ENCODE measurements at regions not wholly inside any gene's neighbourhood (a gene's known extent, or its start where the extent isn't known, plus 50 kb on each side); places are given as distances from the start of the nearest gene placed in this dataset.
A peak's percentile ranks its signal among the peaks of the same experiment; 100 is the strongest.
"Not testable (repeated sequence)": the region's sequence is repeated elsewhere in the genome, so short reads cannot be mapped to it uniquely, and the experiment has no call there.

DNA sequence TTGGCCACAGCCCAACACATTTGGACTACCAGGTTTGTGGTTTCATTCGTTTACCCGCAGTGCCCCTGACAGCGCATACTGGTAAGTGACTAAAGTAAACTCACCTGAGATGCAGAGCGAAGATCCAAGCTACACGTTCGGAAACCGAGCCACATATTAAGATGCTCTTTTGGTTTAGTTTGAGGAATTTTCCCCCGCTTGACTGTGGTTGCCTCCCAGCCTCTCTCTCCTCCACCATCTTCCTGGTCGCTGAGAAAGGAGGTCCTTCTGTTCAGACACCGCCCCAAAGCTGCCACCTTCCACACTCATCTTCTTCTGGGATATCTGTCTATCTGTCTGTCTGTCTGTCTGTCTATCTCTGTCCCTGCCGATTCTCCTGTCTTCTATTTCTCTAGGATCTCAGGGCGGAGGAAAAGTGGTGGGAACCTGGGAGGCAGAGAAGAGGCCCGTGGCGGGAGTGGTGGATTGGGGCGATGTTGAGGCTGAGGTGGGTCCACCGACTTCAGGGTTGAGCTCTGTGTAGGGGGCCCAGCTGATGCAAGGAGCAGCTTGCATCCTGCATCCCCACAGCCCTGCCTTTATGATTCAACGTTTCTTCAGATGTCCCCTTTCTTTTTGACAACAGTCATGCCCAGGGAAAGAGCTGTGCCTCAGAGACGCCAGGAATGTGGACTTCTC, 196.9 kb upstream of the ZNF184 start:
- no peak for DNase-seq (ENCODE audit: low read depth)

DNA sequence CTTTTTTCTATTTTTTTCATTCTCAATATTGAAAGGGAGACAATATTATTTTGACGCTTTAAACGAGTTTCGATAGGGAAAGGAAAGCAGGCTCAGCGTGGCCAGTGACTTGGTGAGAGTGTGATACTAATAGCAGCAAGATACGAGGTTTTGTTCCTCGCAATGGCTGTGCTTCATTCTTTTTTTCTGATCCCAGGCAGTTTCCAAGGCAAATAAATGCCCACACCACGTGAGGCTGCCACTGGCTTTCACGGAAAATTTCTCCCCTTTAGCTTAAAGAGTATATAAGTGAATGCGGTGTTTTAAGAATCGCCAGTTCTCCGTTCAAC, 196.4 kb upstream of the ZNF184 start:
- peak; percentile 37 for DNase-seq (ENCODE audit: low read depth)

DNA sequence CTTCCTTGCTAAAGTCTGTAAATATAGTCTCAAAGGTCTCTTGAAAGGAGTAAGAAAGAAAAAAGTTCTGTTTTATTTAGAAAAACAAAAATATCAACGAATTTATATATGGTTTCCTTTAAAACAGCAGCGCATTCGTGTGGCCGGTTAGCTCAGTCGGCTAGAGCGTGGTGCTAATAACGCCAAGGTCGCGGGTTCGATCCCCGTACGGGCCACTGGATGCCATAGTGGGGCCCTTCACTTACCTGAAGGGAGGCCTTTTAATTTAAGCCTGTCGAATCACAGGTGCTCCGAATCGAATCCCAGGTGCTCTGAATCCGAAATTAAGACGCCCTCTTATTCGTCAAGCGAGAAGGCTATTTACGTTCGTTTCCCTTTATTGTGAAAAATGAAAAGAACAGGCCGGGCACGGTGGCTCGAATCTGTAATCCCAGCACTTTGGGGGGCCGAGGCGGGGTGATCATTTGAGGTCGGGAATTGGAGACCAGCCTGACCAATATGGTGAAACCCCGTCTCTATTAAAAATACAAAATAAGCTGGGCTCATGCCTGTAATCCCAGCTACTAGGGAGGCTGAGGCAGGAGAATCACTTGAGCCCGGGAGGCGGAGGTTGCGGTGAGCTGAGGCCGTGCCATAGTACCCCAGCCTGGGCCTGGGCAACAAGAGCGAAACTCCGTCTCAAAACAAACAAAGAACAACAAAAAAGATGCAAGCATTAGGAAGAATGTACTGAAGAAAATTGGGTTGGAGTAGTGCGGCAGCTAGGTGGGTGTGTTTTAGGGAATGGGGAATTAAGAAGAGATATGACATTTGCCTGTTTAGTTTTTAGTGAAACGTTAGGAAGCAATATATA, 195.8 kb upstream of the ZNF184 start:
- DNase-seq (ENCODE audit: low read depth) = peak; percentile 74

DNA sequence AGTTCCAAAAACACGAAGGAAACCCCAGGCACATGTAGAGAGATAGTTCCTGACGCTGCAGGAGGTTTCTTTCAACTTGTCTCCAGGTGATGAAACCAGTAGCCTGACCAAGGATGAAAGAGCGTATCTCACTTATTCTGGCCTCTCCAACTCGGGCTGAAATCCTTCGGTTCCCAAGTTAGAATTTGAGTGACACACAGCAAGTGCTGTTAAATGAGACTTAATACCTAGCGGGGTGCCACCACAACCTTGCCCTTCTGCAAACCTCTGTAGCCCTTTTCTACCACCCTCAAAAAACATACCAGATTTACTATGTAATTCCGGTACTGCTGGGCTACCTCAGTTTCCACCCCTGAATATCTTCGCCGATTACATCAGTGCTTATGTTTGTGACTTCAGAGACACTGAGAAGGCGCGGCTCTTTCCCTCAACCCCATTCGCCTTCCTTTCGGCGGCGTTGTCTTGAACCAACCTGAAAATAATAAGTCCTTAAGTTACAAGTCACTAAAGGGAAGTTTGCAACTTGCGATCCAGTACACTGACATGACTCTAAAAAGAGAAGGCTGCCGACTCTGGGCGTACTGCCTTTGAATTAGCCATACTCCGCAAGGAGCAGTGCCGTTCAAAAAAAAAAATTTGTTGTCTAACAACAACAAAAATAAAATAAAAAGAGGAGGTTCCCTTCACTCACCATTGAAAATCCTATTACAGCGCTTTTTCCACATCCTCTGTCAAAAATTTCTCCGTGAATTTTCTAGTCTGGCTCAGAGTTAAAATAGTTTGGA, 194.9 kb upstream of the ZNF184 start:
- DNase-seq (ENCODE audit: low read depth) = peak; percentile 38

DNA sequence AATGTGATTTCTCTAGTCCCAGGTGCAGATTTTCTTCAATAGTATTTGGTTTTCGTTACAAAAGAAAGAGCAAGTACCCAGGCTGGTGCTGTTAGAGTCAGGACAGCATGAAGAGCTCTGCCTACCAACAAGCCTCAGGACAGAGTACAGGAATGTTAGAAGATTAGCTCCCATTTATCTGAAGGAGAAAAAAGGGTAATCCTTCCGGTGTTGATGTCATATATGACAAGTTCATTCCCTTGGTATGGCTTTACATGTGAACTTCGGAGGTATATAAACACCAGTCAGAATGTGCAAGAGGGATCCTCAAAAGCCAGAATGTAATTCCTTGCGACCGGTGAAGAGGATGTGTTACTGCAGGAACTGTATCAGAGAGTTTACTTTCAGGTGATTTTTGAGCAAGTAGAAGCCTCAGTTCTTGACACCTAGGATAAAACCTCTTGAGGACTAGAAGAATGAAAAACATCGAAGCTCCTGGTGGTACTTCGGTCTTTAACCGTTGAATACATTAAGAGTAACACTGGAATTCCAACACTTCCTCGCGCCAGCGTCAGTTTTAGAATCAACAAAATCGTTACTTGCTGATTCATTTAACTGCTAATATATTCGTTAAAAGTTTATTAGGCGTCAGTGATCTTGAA, 194.2 kb upstream of the ZNF184 start:
- no peak for DNase-seq (ENCODE audit: low read depth)

DNA sequence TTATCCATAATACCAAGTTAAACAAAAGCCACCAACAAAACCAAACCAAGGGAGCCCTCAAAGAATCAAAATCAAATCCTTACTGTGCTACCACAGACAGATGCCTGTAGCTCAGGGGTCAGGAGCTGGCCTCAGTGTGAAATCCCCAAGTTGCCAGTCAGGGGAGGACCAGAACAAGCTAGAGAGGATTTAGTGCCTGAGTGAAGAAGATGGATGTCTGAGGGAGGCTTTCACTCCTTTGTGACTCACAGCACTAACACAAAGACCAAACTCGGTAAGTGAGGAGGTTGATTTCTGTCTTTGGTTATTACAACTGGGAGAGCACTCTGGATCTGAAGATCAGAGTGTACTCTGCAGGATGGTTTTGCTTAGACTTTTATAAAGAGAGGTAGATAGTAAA, 189.9 kb upstream of the ZNF184 start:
- no peak for DNase-seq (ENCODE audit: low read depth)

DNA sequence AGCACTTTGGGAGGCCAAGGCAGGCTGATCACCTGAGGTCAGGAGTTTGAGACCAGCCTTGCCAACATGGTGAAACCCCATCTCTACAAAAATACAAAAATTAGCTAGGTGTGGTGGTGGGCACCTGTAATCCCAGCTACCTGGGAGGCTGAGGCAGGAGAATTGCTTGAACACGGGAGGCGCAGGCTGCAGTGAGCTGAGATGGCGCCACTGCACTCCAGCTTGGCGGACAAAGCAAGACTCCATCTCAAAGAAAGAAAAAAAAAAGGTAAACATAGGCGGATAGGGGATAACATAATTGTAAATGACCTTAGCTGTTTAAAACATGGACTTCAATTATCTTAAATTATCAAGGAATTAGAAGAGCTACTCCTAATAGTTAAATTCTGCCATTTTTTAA, 189.3 kb upstream of the ZNF184 start:
- not testable (repeated sequence) for DNase-seq (ENCODE audit: low read depth)

DNA sequence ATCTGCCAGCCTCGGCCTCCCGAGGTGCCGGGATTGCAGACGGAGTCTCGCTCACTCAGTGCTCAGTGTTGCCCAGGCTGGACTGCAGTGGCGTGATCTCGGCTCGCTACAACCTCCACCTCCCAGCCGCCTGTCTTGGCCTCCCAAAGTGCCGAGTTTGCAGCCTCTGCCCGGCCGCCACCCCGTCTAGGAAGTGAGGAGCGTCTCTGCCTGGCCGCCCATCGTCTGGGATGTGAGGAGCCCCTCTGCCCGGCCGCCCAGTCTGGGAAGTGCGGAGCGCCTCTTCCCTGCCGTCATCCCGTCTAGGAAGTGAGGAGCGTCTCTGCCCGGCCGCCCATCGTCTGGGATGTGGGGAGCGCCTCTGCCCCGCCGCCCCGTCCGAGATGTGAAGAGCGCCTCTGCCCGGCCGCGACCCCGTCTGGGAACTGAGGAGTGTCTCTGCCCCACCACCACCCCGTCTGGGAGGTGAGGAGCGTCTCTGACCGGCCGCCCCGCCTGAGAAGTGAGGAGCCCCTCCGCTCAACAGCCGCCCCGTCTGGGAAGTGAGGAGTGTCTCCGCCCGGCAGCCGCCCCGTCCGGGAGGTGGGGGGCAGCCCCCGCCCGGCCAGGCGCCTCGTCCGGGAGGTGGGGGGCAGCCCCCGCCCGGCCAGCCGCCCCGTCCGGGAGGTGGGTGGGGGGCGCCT, 180.4 kb upstream of the ZNF184 start:
- DNase-seq (ENCODE audit: low read depth) = not testable (repeated sequence)

DNA sequence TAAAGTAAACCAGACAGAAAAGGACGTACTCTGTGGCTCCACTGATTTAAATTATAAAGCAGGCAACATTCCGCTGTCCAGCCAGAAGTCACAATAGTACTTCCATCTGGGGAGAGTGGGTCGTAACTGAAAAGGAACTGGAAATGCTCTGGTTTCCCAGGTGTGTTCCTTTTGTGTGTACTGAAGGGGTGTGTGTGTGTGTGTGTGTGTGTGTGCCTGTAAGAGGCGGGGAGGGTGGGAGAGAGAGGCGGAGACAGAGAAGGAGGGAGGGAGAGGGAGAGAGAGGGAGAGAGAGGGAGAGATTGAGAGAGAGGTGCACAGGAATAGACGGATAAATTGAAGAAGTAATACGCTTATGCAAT, 178.4 kb upstream of the ZNF184 start:
- peak; percentile 50 for DNase-seq (ENCODE audit: low read depth)

DNA sequence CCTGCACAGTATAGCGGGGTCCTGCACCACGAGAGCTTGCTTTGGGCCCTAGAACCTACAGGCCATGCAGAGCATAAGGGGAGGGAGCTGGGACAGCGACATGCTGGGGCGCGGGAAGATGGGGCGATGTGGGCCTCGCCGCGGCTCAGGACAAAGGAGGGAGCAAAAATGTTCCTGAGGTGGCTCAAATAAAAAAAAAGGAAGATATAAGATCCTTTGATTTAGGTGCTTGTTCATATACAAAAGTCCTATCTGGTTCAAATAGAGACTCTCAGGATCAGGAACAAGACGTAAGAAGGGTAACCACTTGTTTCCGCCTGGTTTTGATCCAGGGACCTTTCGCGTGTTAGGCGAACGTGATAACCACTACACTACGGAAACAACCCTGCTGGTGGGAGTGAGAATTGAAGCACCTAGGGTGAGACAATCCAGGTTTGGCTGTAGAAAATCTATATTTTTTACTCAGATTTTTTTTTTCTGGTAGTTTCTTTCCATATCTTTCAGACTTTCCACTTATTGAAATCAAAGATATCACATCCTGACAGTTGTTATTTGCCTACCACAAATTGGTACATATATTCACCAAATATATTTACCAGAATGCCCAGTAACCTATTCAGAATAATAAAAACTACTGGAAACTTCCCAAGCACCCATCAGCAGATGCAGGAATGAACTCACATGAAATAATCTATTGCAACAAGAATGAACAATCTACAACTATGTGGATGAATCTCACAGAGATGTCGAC, 177.9 kb upstream of the ZNF184 start:
- DNase-seq (ENCODE audit: low read depth) = peak; percentile 88

DNA sequence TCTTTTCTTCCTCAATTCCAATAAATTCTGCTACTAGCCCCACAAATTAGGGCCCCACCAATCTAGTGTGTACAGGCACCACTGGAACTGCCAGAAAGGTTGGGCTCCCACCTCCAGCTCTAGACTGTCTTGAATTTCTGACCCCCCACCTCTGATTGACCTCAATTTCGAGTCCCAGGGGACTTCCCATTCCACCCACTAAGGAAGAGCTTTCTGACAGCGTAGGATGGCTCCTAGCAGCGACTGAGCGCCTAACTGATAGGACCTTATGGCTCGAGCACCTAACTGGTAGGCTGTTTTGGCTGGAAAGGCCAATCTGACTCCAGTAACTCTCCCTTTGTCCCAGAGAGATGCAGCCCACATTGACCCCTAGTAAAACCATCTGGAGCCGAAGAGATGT, 171.6 kb upstream of the ZNF184 start:
- no peak for DNase-seq (ENCODE audit: low read depth)

DNA sequence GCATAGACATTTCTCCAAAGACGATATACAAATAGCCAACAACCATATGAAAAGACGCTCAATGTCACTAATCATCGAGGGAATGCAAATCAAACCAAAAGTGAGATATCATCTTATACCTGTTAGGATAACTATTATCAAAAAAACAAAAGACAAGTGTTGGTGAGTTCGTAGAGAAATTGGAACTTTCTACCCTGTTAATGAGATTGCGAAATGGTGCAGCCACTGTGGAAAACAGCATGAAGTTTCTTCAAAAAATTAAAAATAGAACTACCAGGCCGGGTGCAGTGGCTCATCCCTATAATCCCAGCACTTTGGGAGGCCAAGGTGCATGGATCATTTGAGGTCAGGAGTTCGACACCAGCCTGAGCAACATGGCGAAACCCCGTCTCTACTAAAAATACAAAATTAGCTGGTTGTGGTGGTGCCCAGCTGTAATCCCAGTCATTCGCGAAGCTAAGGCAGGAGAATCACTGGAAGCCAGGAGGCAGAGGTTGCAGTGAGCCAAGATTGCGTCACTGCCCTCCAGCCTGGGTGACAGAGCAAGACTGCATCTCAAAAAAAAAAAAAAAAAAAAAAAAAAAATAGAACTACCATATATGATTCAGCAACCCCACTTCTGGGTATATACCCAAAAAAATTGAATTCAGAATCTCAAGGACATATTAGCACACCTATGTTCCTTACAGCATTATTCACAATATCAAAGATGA, 170.0 kb upstream of the ZNF184 start:
- DNase-seq (ENCODE audit: low read depth) = no peak

DNA sequence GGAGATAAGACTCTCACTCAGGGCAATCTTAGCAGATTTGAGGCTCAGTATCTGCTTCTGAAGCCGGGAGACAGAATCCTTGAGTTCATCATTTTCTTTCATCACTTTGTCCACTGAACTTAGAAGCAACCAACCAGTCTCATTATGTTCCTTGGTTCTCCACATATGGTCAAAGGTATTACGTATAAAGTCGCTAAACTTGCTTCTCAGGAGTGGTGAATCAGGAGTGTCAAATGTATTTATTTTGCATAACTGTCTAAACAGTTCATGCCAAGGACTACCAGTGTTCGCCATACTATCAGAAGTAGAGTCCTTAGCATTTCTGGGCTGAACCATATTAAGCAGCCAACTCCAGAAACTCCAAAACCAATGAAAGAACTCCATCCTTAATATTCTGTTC, 163.0 kb upstream of the ZNF184 start:
- not testable (repeated sequence) for DNase-seq (ENCODE audit: low read depth)

DNA sequence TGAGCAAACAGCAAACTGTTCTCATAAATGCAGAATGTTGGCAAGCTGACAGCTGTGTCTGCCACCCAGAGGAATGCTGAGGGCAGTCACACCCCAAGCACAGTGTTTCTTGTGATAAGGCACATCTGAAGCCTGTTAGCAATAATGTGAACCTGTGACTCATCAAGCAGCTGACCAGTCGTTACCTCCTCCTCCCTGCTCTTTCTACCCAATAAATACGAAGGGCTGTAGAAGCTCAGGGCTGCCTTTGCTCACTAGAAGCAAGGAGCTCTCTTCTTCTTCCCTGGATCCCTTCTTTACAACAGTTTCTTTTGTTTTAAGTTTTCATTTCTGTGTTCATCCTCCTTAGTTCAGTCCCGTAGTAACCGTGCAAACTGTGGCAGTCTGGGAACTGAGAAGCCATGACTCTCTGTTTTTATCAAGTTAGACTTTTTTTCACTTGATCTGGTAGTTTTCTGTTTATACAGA, 160.3 kb upstream of the ZNF184 start:
- DNase-seq (ENCODE audit: low read depth) = peak; percentile 15

DNA sequence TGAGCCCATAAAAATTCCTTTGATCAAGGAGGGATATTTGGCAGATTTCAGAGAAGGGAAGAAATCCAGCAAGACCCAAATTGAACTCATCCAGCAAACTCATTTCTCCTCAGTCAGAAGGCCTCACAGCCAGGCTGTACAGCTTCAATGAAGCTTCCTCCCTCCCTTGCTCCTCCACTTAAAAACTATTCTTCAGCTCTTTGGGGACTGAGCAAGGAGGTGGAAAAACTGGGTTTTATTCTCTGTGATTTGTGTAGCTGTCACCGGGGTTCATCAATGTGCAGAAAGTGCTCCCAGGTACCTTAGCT, 158.7 kb upstream of the ZNF184 start:
- no peak for DNase-seq (ENCODE audit: low read depth)

DNA sequence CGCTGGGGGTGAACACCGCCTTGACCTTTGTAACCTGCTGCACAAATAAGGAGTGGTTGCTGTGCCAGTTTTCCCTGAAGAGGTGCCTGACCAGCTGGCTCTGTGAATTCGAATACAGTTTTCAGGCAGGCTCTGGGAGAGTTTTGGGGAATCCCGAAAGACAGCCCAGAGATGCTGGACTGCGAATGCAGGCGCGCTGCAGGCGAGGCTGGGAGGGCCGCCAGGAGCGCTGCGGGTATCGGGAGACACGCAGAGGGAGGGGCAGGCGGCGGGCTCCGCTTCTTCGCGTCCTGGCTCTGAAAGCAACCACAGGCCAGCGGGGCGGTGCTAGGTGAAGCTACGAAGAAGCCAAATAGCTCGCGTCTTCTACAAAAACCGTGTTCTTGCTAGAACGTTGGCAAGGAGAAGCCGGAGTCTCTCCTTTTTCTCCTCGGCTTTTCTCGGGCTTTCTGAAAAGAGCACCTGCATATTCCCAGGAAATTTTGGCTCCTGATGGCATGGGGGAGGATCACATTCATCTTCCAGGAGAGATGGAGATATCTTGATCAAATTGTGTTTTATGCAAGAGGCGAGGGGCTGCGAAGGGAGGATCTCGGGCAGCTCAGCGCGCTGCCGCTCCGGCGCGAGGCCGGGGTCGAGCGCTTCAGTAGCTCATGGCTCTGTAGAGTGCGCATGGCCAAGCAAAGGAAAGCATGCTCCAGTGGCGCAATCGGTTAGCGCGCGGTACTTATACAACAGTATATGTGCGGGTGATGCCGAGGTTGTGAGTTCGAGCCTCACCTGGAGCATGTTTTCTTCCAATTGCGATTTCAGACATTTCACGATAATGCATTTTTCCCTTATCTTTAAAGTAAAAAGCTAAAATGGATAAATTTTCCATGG, 158.1 kb upstream of the ZNF184 start:
- peak; percentile 83 for DNase-seq (ENCODE audit: low read depth)

DNA sequence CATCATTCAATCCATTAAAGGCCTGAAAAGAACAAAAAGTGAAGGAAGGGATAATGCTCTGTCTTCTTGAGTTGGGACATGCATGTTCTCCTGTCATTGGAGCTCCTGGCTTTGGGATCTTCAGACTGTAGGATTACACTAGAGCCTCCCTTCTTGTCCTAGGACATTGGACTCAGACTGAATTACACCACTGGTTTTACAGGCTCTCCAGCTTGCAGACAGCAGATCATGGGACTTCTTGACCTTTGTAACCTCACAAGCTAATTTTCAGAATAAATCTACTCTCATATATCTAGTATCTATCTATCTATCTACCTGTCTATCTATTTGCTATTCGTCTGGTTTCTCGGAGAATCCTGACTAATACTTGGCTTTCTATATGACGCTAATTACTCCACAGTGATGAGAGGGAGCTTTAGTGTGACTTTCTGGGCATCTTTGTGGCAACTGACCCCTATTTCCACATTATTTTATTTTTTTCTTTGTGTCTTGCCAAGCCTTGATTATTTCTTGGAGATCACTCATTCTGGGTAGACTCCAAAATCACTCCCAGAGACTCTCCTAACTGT, 151.9 kb upstream of the ZNF184 start:
- DNase-seq (ENCODE audit: low read depth) = no peak

DNA sequence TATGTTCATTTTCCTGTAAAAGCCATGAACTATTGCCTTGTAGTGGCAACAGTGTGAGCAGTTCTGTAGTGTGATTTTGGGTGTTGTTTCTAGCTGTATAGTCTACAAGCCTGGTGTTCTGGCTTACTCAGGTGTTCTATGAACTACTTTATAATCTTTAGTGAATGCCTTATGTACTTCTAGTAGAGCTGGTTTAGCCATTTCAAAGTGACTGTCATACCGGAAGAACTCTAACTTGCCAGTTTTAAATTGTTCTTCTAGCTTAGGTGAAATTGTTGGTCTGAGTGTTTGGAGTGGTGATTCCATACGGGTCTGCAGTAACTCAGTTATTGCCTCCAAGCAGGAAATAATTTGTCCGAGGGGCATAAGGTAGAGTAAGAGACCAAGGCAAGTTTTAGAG, 150.2 kb upstream of the ZNF184 start:
- DNase-seq (ENCODE audit: low read depth) = no peak

DNA sequence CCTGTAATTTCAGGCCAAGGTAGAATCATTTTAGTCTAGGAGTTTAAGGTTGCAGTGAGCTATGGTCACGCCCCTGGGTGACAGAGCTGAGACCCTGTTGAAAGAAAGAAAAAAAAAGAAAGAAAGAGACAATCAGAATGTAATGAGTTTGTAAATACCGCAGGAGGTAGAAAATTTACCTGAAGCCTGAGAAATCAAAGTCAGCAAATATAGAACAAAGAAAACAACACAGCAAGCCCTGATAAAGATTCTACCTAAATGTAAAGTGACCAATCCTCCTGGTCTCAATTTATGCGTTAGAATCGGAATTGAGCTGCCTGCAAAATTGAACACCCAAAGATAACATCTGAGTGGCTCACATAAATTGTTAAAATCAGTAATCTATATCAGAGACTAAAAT, 146.5 kb upstream of the ZNF184 start:
- DNase-seq (ENCODE audit: low read depth) = no peak

All from iris pigment epithelial cell (primary cell).